ENCODE measurements at regions not wholly inside any gene's neighbourhood (a gene's known extent, or its start where the extent isn't known, plus 50 kb on each side); places are given as distances from the start of the nearest gene placed in this dataset.

DNA sequence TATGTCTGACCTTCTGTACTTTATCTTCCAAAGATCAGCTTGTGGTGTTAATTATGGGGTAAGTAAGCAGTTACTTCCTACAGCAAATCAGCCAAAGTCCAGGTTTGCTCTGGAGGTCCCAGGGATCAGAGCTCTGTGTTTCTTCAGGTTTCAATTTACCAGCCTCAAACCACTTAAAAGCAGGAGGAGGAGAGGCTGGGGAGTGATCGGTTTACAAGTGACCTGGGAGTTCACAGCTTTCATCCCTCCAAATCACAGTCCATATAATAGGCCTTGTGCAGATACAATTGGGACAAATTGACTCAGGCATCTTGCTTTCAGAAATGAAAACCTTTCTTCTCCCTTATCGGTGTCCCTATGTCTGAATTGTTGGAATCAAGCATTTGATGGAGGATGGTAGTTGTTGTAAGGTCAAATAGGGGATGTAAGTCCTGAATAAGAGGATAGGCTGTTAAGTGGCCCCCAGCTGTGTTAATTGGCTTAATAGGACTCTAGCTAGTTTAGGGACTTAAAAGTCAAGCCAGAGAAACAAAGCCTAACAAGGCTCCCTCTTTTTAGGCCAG, 188.0 kb upstream of the NT5C1B start:
- no peak overlapping the region for H3K27ac ChIP-seq
- DNase-seq (ENCODE audit: low read depth, low spot score), result no peak

GRCh38 chr2:18771212-18771611, 181.8 kb upstream of the NT5C1B start:
- DNase-seq (ENCODE audit: low read depth, low spot score), result no peak
- no peak overlapping the region for H3K27ac ChIP-seq

DNA sequence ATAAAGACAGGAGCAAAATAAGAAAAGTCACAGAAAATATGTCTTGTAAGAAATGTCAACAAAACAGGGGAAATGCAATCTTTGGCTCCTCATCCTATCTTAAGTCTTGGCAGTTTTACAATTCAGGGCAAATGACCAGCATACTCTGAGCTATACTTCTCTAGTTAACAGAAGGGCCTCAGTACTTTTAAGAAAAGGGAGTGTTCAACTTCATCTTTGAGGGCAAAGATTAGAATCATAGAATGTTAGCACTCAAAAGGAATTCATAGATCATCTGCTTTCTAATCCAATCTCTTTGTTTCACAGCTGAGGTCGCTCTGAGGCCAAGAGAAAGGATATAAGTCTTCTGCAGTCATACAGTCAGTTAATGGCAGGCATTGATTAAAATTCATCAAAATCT, 174.0 kb upstream of the NT5C1B start:
- H3K27ac ChIP-seq, result no peak overlapping the region
- no peak for DNase-seq (ENCODE audit: low read depth, low spot score)

DNA sequence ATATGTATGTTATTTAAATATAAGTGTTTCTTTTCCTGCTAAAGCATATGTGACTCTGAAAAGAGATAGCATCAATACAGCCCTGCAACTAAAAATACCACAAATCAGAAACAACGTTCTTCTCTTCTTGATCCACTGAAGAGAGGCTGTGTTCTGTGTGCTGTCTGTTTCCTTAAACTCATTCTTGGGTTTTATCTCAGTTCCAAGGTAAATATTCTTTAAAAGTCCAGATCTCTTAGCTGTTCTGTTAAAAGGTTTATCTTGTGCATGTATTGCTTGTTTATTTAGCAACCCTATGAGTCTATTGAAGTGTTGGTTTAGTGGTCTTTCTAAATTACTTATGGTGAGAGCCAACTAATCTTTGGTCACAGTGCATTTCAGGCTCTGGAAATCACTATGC, 173.3 kb upstream of the NT5C1B start:
- no peak for DNase-seq (ENCODE audit: low read depth, low spot score)
- no peak overlapping the region for H3K27ac ChIP-seq

DNA sequence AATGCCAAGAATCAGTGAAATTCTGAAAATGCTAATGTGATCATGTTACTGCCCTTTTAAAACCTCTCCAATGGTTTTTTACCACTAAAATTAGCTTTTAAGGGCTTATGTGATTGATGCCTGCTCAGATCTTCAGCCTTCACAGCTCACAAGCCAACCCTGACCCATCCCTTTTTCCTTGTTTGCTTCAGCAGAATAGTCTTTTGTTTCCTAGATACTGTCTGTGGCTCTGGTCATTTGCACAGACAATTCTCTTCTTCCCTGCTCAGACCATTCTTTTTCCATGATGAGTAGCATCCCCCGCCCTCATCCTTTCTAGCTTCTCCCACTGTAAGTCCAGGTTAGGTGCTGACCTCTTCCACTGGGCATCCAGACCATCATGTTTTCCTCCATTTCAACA, 164.9 kb upstream of the NT5C1B start:
- no peak overlapping the region for H3K27ac ChIP-seq
- DNase-seq (ENCODE audit: low read depth, low spot score), result no peak

- no peak for DNase-seq (ENCODE audit: low read depth, low spot score)
- no peak overlapping the region for H3K27ac ChIP-seq
Measured at GRCh38 chr2:18753722-18754121, 164.4 kb upstream of the NT5C1B start.

- H3K27ac ChIP-seq, result no peak overlapping the region
- no peak for DNase-seq (ENCODE audit: low read depth, low spot score)
Measured at GRCh38 chr2:18752667-18753422, 163.5 kb upstream of the NT5C1B start.

GRCh38 chr2:18752022-18752493, 162.7 kb upstream of the NT5C1B start:
- no peak overlapping the region for H3K27ac ChIP-seq
- no peak for DNase-seq (ENCODE audit: low read depth, low spot score)

DNA sequence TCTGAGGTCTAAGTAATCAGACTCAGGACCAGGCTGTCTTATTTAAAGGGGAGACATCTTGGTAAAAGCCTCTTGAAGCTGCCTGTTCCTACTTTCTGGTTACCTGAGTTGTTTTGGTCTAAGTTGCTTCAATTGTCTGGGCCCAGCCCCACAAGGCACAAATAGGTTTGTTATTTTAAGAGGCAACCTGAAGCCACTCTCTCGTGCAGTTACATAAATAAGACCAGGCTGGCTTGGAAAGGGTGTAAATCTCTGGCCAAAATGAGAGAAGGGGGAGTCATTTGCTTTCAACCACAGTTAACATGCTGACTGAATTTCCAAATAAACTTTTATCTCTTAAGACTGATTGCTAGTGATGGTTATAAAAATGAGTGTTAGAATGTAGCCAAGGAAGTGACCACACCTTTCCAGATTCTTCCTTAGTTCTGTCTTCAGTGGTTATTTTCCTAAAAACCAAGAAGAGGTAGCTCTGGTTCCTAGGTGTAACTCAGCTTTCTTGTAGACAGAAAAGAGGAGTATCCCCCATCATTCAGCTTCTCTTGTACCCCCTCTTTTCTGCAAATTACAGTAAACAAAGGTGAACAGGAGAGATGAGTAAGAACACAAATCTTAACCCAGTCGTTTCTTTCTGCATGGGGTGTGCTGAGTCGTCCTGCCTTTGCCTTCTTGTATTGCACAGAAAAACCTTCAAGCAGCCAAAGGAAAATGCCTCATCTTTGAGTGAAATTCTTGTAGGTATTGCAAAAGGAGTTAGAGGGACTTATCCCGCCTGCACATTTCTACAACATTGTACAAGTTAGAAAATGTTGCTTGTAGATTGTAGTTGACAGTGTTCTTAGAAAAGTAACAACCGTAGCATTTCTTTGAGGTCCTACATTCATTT, 161.5 kb upstream of the NT5C1B start:
- DNase-seq (ENCODE audit: low read depth, low spot score), result no peak
- no peak overlapping the region for H3K27ac ChIP-seq

GRCh38 chr2:18749912-18750526, 160.7 kb upstream of the NT5C1B start:
- no peak for DNase-seq (ENCODE audit: low read depth, low spot score)
- H3K27ac ChIP-seq, result no peak overlapping the region

DNA sequence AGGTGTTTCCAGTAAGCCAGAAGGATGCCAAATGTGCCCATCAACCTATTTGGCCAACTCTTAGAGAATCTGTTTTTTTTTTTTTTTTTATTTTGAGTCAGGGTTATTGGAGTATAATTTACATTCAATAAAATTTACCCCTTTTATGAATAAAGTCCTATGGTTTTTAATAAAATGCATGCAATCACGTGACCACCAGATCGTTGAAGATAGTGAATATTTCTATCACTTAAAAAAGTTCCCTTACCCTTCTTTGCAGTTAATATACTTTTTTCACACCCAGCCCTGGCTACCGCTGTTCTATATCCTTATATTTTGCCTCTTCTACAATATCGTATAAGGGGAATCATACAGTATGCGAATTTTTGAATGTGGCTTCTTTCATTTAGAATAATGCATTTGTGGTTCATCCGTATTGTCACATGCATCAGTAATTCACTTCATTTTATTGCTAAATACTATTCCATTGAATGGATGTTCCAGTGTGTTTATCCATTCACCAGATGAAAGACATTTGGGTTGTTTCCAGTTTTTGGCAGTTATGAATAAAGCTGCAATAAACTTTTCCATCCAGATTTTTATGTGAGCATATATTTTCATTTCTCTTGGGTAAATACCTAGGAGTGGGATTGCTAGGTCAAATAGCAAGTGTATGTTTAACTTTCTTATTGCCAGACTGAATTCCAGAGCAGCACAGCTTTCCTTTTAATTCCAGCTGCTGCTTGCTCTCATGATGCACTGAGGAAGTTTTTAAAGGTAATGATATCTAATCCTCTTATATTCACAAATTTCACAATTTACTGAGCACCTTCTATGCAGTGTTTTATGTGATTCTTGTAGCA, 156.3 kb upstream of the NT5C1B start:
- no peak overlapping the region for H3K27ac ChIP-seq
- DNase-seq (ENCODE audit: low read depth, low spot score), result no peak

DNA sequence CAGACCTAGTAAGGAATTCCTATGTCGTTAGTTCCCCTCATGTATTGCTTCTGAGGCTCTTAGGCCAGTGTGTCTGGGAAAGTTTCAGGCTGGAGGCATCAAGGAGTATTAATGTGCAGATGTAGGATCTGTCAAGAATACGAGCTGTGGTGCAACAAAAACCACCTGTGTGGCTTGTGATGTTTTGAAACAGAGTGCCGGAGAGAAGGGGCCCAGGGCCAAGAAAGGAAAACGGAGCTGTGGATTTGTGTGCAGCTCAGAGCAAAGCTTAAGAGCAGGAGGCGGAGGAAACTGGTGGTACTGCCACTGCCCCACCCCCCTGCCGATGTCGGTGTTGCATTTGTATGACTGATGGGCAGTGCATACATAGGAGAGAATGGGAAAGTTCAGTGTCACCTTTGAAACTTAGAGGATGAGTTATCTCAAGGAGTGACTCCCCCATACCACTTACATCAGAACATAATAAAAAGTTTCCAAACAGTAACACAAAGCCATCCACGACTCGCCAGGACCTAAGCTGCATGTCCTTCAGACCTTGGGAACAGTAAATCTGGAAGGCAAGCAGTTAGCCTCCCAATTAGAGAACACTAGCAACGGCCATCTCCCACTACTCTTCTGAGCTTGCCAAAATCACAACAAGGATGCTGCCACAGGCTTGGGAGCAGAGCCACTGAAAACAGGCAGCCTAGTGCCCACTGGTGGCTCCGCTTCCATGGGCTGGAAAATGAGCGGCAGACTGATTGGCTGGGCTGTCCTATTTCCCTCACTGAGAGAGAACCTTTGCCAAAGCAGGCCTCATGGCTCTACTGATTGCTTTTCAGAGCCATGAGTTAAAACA, 152.7 kb upstream of the NT5C1B start:
- H3K27ac ChIP-seq, result no peak overlapping the region
- DNase-seq (ENCODE audit: low read depth, low spot score), result no peak

- no peak for DNase-seq (ENCODE audit: low read depth, low spot score)
- no peak overlapping the region for H3K27ac ChIP-seq
Measured at GRCh38 chr2:18741191-18741590, 151.8 kb upstream of the NT5C1B start.

DNA sequence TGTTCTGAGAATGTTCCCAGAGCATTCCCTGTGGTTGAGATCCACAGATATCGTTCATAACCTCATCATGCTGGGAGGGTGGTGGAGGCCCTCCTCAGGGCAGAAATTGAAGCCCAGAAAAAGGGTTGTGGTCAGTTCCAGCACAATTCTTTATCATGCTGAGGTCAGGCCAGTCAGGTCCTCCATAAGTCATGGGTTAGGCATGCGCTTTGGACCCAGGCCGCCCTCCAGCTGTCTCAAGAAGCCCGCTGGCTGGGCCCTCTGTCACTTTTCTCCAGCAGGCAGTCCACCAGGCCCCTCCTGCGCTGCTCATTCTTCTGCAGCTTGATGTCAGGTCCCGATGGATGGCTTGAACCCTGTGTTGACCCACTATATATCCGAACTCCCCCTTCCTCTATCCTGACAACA, 151.1 kb upstream of the NT5C1B start:
- no peak overlapping the region for H3K27ac ChIP-seq
- DNase-seq (ENCODE audit: low read depth, low spot score), result no peak

- no peak for DNase-seq (ENCODE audit: low read depth, low spot score)
- H3K27ac ChIP-seq, result no peak overlapping the region
Measured at GRCh38 chr2:18731666-18732065, 142.3 kb upstream of the NT5C1B start.

GRCh38 chr2:18724371-18725145, 135.2 kb upstream of the NT5C1B start:
- no peak overlapping the region for H3K27ac ChIP-seq
- no peak for DNase-seq (ENCODE audit: low read depth, low spot score)

GRCh38 chr2:18723219-18723618, 133.8 kb upstream of the NT5C1B start:
- no peak overlapping the region for H3K27ac ChIP-seq
- no peak for DNase-seq (ENCODE audit: low read depth, low spot score)

- no peak for DNase-seq (ENCODE audit: low read depth, low spot score)
- H3K27ac ChIP-seq, result no peak overlapping the region
Measured at GRCh38 chr2:18722101-18722500, 132.7 kb upstream of the NT5C1B start.

Measured in epithelial cell of prostate (primary cell).